MG63 (cell line): ENCODE measurements at regions not wholly inside any gene's neighbourhood (a gene's known extent, or its start where the extent isn't known, plus 50 kb on each side); places are given as distances from the start of the nearest gene placed in this dataset.
"Not testable (repeated sequence)": the region's sequence is repeated elsewhere in the genome, so short reads cannot be mapped to it uniquely, and the experiment has no call there.

ENCODE experiments used
- DNase-seq: peaks from one replicate; pipeline ENCODE4 v3.0.0-alpha.2; 2020
- H3K27me3 ChIP-seq: fragments of 250-450 bp; sonication (Bioruptor Pico); 2 replicates; pipeline ENCODE4 v1.5.1; 2020; ENCODE audit warnings: mild to moderate bottlenecking, moderate library complexity
- H3K36me3 ChIP-seq: fragments of 250-450 bp; sonication (Bioruptor Pico); 2 replicates; pipeline ENCODE4 v1.5.1; 2020; ENCODE audit warnings: mild to moderate bottlenecking, moderate library complexity
- H3K4me3 ChIP-seq: fragments of 250-450 bp; sonication (Bioruptor Pico); 2 replicates; pipeline ENCODE4 v1.5.1; 2020; ENCODE audit warnings: mild to moderate bottlenecking, moderate library complexity
- H3K9me3 ChIP-seq: fragments of 250-450 bp; sonication (Bioruptor Pico); 2 replicates; pipeline ENCODE4 v1.5.1; 2020; ENCODE audit warnings: mild to moderate bottlenecking, moderate library complexity

GRCh38 chr2:207328944-207329386 lies 163.2 kb upstream of the KLF7 start:
- H3K4me3 ChIP-seq = no peak overlapping the region
- no peaks in the 10 kb centered on the region for H3K36me3 ChIP-seq
- no peaks in the 10 kb centered on the region for H3K27me3 ChIP-seq
- DNase-seq = no peak
- H3K9me3 ChIP-seq = no peaks in the 10 kb centered on the region

GRCh38 chr2:207330912-207331311 lies 165.2 kb upstream of the KLF7 start:
- Histone ChIP-seq H3K4me3 (no peak overlapping the region), H3K36me3 (no peaks in the 10 kb centered on the region), H3K27me3 (no peaks in the 10 kb centered on the region), H3K9me3 (no peaks in the 10 kb centered on the region)
- DNase-seq = peak; percentile 82

GRCh38 chr2:207331674-207332073 lies 165.9 kb upstream of the KLF7 start:
- no peak for DNase-seq
- Histone ChIP-seq H3K27me3 (no peaks in the 10 kb centered on the region), H3K4me3 (no peak overlapping the region)

GRCh38 chr2:207332480-207333212 lies 166.9 kb upstream of the KLF7 start:
- Histone ChIP-seq H3K9me3 (no peaks in the 10 kb centered on the region), H3K4me3 (no peak overlapping the region), H3K27me3 (no peaks in the 10 kb centered on the region), H3K36me3 (no peaks in the 10 kb centered on the region)
- DNase-seq = no peak

More at GRCh38 chr2:207331674-207332073, 165.9 kb upstream of the KLF7 start:
- Histone ChIP-seq H3K36me3 (no peaks in the 10 kb centered on the region), H3K9me3 (no peaks in the 10 kb centered on the region)

GRCh38 chr2:207333599-207334300 lies 168.0 kb upstream of the KLF7 start:
- no peaks in the 10 kb centered on the region for H3K36me3 ChIP-seq
- no peaks in the 10 kb centered on the region for H3K9me3 ChIP-seq
- H3K4me3 ChIP-seq = peak overlapping the region; percentile 25
- H3K27me3 ChIP-seq = no peaks in the 10 kb centered on the region
- DNase-seq = no peak

GRCh38 chr2:207334301-207334623 lies 168.5 kb upstream of the KLF7 start:
- H3K27me3 ChIP-seq = no peaks in the 10 kb centered on the region
- H3K4me3 ChIP-seq = peak overlapping the region; percentile 25
- no peak for DNase-seq
- H3K36me3 ChIP-seq = no peaks in the 10 kb centered on the region
- H3K9me3 ChIP-seq = no peaks in the 10 kb centered on the region

GRCh38 chr2:207334624-207335371 lies 169.1 kb upstream of the KLF7 start:
- Histone ChIP-seq H3K9me3 (no peaks in the 10 kb centered on the region), H3K27me3 (no peaks in the 10 kb centered on the region), H3K36me3 (no peaks in the 10 kb centered on the region), H3K4me3 (peak overlapping the region; percentile 25)
- peak; percentile 95 for DNase-seq

GRCh38 chr2:207337234-207338219 lies 171.8 kb upstream of the KLF7 start:
- H3K9me3 ChIP-seq = no peaks in the 10 kb centered on the region
- no peaks in the 10 kb centered on the region for H3K27me3 ChIP-seq
- peak; percentile 30 for DNase-seq
- no peaks in the 10 kb centered on the region for H3K36me3 ChIP-seq
- H3K4me3 ChIP-seq = no peak overlapping the region

- Histone ChIP-seq H3K9me3 (no peaks in the 10 kb centered on the region), H3K36me3 (no peaks in the 10 kb centered on the region), H3K4me3 (no peak overlapping the region), H3K27me3 (no peaks in the 10 kb centered on the region)
- DNase-seq = no peak
Observed at GRCh38 chr2:207338220-207338607, 172.5 kb upstream of the KLF7 start.

GRCh38 chr2:207338610-207339009 lies 172.9 kb upstream of the KLF7 start:
- no peak overlapping the region for H3K4me3 ChIP-seq
- H3K9me3 ChIP-seq = no peaks in the 10 kb centered on the region
- H3K27me3 ChIP-seq = no peaks in the 10 kb centered on the region
- DNase-seq = no peak
- H3K36me3 ChIP-seq = no peaks in the 10 kb centered on the region

GRCh38 chr2:207341112-207341750 lies 175.5 kb upstream of the KLF7 start:
- no peak for DNase-seq
- Histone ChIP-seq H3K9me3 (no peaks in the 10 kb centered on the region), H3K27me3 (no peaks in the 10 kb centered on the region), H3K4me3 (no peak overlapping the region), H3K36me3 (no peaks in the 10 kb centered on the region)

- no peaks in the 10 kb centered on the region for H3K9me3 ChIP-seq
- no peak for DNase-seq
- no peaks in the 10 kb centered on the region for H3K27me3 ChIP-seq
- H3K4me3 ChIP-seq = no peak overlapping the region
- H3K36me3 ChIP-seq = no peaks in the 10 kb centered on the region
Observed at GRCh38 chr2:207341804-207342203, 176.1 kb upstream of the KLF7 start.

- not testable (repeated sequence) for DNase-seq, H3K4me3 ChIP-seq
Observed at GRCh38 chr2:207344596-207345394, 179.0 kb upstream of the KLF7 start.

GRCh38 chr2:207351171-207351570 lies 178.6 kb upstream of the CREB1 start:
- no peak for DNase-seq
- H3K9me3 ChIP-seq = peaks cover 7% of the 10 kb centered on the region
- H3K4me3 ChIP-seq = no peak overlapping the region
- no peaks in the 10 kb centered on the region for H3K27me3 ChIP-seq
- no peaks in the 10 kb centered on the region for H3K36me3 ChIP-seq

More at GRCh38 chr2:207344596-207345394, 179.0 kb upstream of the KLF7 start:
- H3K9me3 ChIP-seq, H3K36me3 ChIP-seq, H3K27me3 ChIP-seq: not testable (repeated sequence)

- no peaks in the 10 kb centered on the region for H3K36me3 ChIP-seq
- no peak for DNase-seq
- H3K9me3 ChIP-seq = no peaks in the 10 kb centered on the region
- no peaks in the 10 kb centered on the region for H3K27me3 ChIP-seq
- no peak overlapping the region for H3K4me3 ChIP-seq
Observed at GRCh38 chr2:207352978-207353671, 176.6 kb upstream of the CREB1 start.
